Psoas muscle (tissue), 7 donors: ENCODE measurements at regions not wholly inside any gene's neighbourhood (a gene's known extent, or its start where the extent isn't known, plus 50 kb on each side); places are given as distances from the start of the nearest gene placed in this dataset.
"Not testable (repeated sequence)": the region's sequence is repeated elsewhere in the genome, so short reads cannot be mapped to it uniquely, and the experiment has no call there.

Source experiments
- ATAC-seq, 4 donors: fragments of 200-7000 bp; cut with Tn5 transposase; one replicate each; pipeline ENCODE4 v1.9.1; 2020; ENCODE audit warnings: moderate library complexity in 3 of 4, mild to moderate bottlenecking in 2 of 4
- DNase-seq, 2 donors: peaks; one replicate each; pipeline ENCODE4 v3.0.0-alpha.2; 2020
- H3K27ac ChIP-seq: fragments of 200-600 bp; one replicate; pipeline ENCODE4 v1.8.0; 2022
- H3K27me3 ChIP-seq, 3 donors: fragments of 200-600 bp in 1 of 3; one replicate each; pipeline versions ENCODE4 v1.6.1 to v1.8.0; 2013 to 2022; ENCODE audit warnings: low read length in 2 of 3, mild to moderate bottlenecking in 2 of 3, moderate library complexity in 1 of 3; ENCODE audit not compliant: insufficient read depth in 3 of 3
- H3K36me3 ChIP-seq, 2 donors: fragments of 200-600 bp in 1 of 2; one replicate each; pipeline versions ENCODE4 v1.6.1 to v1.8.0; 2013 to 2022; ENCODE audit warnings: low read depth in 1 of 2, mild to moderate bottlenecking in 1 of 2, moderate library complexity in 1 of 2; ENCODE audit not compliant: insufficient read depth in 1 of 2
- H3K4me1 ChIP-seq: fragments of 200-600 bp; one replicate; pipeline ENCODE4 v1.8.0; 2022
- H3K4me3 ChIP-seq: fragments of 200-600 bp; one replicate; pipeline ENCODE4 v1.8.0; 2022; ENCODE audit warnings: mild to moderate bottlenecking
- H3K9me3 ChIP-seq: fragments of 200-600 bp; one replicate; pipeline ENCODE4 v1.8.0; 2022
- WGBS, 3 donors: extraction: QIAGEN DNeasy Blood & Tissue Kit; methylation state at CpG; one replicate each; pipeline versions ENCODE4 v1.1.6 to v1.1.7; 2013; 5-methylcytosine and 5-hydroxymethylcytosine counted together
- intact Hi-C, 2 donors: fragments of 100-400 bp; cut with DNase I; formaldehyde crosslinking; loops; one replicate each; pipeline versions ENCODE4 v1.11.0 to v1.14.2; 2022
- TF ChIP-seq, protein P1 (sequence below): fragments of 200-600 bp; IDR thresholded peaks from one replicate; pipeline ENCODE4 v1.8.0; 2022; ENCODE audit warnings: antibody characterized with exemption
- donor health status: healthy with polysubstance abuse.
- donor health status: DM: no; HTN: no; CAD: no; lungs with moderate emphysema.
- donor health status: Bipolar disorder and iron deficiency.
- donor health status: healthy.
- donor health status: DM: yes; HTN: yes; CAD: no.
- donor health status: DM: no; HTN: no; CAD: no.
- donor health status: DM: yes; HTN: yes; CAD: no.

DNA sequence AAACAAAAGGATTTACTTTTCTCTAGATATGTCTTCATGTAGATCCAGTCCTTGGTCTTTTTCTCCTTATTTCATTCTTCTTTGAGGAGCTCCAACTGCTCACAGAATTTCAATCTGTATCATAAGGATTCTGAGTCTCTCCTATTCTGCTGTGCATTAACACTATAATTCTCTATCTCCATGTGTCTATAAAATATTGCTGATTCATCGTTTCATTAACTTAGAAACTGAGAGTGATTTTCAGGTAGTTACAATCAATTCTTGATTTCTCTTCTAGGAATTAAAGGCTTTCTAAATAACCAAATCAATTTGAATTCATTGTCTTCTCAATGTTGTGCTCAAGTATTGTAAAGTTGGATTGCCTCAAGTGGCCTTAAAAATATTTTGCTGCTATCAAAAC is 651.5 kb upstream of the CADM2 start:
- 87 to 91% (median 89%) methylated on average over 1 of the region's 1 CpG for WGBS, 3 donors
- no peak overlapping the region for H3K4me3 ChIP-seq

DNA sequence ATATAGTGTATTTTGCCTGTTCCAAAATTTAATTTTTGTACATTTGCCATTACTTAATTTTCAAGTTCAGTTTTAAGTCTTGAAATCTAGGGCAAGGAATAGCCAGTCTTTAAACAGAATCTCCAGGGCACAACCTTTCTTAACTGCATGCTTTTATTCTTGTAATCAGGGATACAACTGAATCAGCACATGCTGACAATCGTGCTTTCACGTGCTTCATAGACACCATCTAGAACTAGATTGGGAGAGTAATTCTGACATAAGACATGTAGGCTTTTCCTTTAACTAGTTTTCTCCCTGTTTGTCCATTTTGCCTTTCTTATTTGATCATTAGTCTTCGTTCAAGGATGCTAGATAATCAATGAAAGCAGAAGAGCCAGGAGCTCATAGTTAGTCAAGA is 650.4 kb upstream of the CADM2 start:
- Histone ChIP-seq H3K36me3 (no peaks in the 10 kb centered on the region), H3K27ac (no peak overlapping the region), H3K27me3 (no peaks in the 10 kb centered on the region), H3K9me3 (no peaks in the 10 kb centered on the region), H3K4me1 (no peaks in the 10 kb centered on the region), H3K4me3 (no peak overlapping the region)
- 54 to 64% (median 62%) methylated on average over 3 of the region's 3 CpGs for WGBS, 3 donors
- TF ChIP-seq, protein P1, sequence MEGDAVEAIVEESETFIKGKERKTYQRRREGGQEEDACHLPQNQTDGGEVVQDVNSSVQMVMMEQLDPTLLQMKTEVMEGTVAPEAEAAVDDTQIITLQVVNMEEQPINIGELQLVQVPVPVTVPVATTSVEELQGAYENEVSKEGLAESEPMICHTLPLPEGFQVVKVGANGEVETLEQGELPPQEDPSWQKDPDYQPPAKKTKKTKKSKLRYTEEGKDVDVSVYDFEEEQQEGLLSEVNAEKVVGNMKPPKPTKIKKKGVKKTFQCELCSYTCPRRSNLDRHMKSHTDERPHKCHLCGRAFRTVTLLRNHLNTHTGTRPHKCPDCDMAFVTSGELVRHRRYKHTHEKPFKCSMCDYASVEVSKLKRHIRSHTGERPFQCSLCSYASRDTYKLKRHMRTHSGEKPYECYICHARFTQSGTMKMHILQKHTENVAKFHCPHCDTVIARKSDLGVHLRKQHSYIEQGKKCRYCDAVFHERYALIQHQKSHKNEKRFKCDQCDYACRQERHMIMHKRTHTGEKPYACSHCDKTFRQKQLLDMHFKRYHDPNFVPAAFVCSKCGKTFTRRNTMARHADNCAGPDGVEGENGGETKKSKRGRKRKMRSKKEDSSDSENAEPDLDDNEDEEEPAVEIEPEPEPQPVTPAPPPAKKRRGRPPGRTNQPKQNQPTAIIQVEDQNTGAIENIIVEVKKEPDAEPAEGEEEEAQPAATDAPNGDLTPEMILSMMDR, result no peak
- DNase-seq, result no peak
- intact Hi-C loops, result no loop called here
- no peak for ATAC-seq

More for the DNA sequence above, 651.5 kb upstream of the CADM2 start:
- DNase-seq (no peak), ATAC-seq (no peak)
- H3K27ac ChIP-seq, result no peak overlapping the region
- no peaks in the 10 kb centered on the region for H3K4me1 ChIP-seq
- H3K36me3 ChIP-seq, result no peaks in the 10 kb centered on the region
- no peaks in the 10 kb centered on the region for H3K9me3 ChIP-seq
- no peaks in the 10 kb centered on the region for H3K27me3 ChIP-seq
- TF ChIP-seq, protein P1, result no peak
- intact Hi-C loops, result no loop called here

DNA sequence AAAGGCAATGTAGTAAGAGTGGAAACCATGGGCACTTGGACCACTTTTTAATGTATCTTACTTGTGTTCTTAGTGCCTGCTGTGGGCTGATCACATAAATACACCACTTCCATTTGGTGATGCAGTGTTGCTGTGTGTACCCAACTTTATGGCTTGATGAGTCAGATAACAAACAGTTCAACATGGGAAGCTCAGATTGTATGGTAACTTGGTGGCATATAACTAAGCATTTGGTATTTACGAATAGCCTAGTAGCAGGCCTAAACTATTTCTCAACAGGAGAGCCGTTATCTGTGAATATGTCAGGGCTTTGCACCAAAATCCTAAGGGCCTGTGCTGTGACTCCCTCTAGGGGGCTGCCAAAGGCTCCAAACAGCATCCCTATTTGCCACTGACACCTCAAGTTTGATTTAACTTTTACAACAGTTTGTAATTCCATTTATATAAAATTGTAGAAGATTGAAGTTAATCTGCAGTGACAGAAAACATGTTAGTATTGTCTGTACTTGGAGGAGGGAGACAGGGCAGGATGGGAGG is 640.4 kb upstream of the CADM2 start:
- Histone ChIP-seq H3K9me3 (no peaks in the 10 kb centered on the region), H3K27ac (no peak overlapping the region), H3K36me3 (no peaks in the 10 kb centered on the region), H3K27me3 (no peaks in the 10 kb centered on the region), H3K4me3 (no peak overlapping the region), H3K4me1 (no peaks in the 10 kb centered on the region)
- intact Hi-C loops, result no loop called here
- no peak for ATAC-seq
- TF ChIP-seq, protein P1, result no peak
- no peak for DNase-seq
- WGBS, 3 donors, result 47 to 58% (median 50%) methylated on average over 2 of the region's 2 CpGs

DNA sequence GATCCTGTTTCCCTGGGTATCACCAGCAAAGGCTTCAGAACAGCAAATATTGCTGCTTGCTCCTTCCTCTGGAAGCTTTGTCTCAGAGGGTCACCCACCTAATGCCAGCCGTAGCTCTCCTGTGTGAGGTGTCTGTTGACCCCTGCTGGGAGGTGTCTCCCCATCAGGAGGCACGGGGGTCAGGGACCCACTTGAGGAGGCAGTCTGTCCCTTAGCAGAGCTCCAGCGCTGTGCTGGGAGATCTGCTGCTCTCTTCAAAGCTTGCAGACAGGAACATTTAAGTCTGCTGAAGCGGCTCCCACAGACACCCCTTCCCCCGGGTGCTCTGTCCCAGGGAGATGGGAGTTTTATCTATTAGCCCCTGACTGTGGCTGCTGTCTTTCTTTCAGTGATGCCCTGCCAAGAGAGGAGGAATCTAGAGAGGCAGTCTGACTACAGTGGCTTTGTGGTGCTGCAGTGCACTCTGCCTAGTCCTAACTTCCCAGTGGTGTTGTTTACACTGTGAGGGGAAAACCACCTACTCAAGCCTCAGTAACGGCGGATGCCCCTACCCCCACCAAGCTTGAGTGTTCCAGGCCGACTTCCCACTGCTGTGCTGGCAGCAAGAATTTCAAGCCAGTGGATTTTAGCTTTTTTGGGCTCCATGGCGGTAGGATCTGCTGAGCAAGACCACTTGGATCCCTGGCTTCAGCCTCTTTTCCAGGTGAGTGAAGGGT is 593.1 kb upstream of the CADM2 start:
- H3K4me3 ChIP-seq, H3K4me1 ChIP-seq, H3K27me3 ChIP-seq, DNase-seq, H3K27ac ChIP-seq, H3K36me3 ChIP-seq, H3K9me3 ChIP-seq, ATAC-seq, intact Hi-C loops: not testable (repeated sequence)
- 71 to 84% (median 80%) methylated on average over 9 of the region's 9 CpGs for WGBS, 3 donors
